K562 (cell line): ENCODE measurements at regions not wholly inside any gene's neighbourhood (a gene's known extent, or its start where the extent isn't known, plus 50 kb on each side); places are given as distances from the start of the nearest gene placed in this dataset.
A peak's percentile ranks its signal among the peaks of the same experiment; 100 is the strongest.

Experiments used
- ATAC-seq: fragments of 200-7000 bp; cut with Tn5 transposase; 3 replicates; pipeline ENCODE4 v1.9.1; 2020; ENCODE audit warnings: moderate library complexity
- BruUV-seq: library from RNA; stranded (reverse); fragments of 400-500 nt; replicated peaks from 2 replicates; lab custom pipeline; 2021; lab: Mats Ljungman, UMichigan
- CTCF ChIA-PET: fragments of 300-600 bp; formaldehyde crosslinking; extraction: SDS; loops from one replicate; lab custom pipeline; 2021; ENCODE audit warnings: low intra/inter-chr PET ratio; lab: Yijun Ruan, JAX
- POLR2A ChIA-PET: fragments of 300-600, 350-650 bp; sonication (Branson Sonifier 250); formaldehyde crosslinking; extraction: SDS; loops from one replicate; lab custom pipeline; 2021; ENCODE audit warnings: antibody characterized with exemption, inconsistent platforms; lab: Yijun Ruan, JAX
- DNase-seq, 4 experiments: peaks; one replicate each; pipeline versions ENCODE4 v3.0.0 to v3.0.0-alpha.2; 2011 to 2018; ENCODE audit warnings: low spot score in 3 of 4, mixed read lengths in 3 of 4; ENCODE audit errors: extremely low read depth in 1 of 4
- FAIRE-seq: peaks from 2 replicates; lab custom pipeline; 2011; peaks lifted over from hg19 to GRCh38; lab: Jason Lieb, UNC
- H2AFZ ChIP-seq: 2 replicates; pipeline ENCODE4 v1.6.0; 2011; ENCODE audit warnings: low read depth, low read length, control low read depth, inconsistent platforms
- H3K27ac ChIP-seq: fragments of 200-600 bp; 3 replicates; pipeline ENCODE4 v1.8.0; 2011; ENCODE audit warnings: low read depth, mild to moderate bottlenecking, control low read depth, inconsistent platforms, low read length, moderate library complexity, mixed read lengths; ENCODE audit errors: extremely low read depth
- H3K27me3 ChIP-seq, 2 experiments: fragments of 300-600 bp in 1 of 2; 2 replicates in 1 of 2; 3 replicates in 1 of 2; pipeline versions ENCODE4 v1.6.0 to v1.8.0; 2011; ENCODE audit warnings: inconsistent platforms in 2 of 2, low read length in 2 of 2, mild to moderate bottlenecking in 1 of 2, mixed read lengths in 1 of 2, moderate library complexity in 1 of 2; ENCODE audit not compliant: control insufficient read depth in 2 of 2, insufficient read depth in 2 of 2
- H3K36me3 ChIP-seq: fragments of 300-600 bp; 3 replicates; pipeline ENCODE4 v1.8.0; 2011; ENCODE audit warnings: mild to moderate bottlenecking, low read length, inconsistent platforms; ENCODE audit not compliant: control insufficient read depth, insufficient read depth
- H3K4me1 ChIP-seq, 2 experiments: fragments of 200-600 bp in 1 of 2; replicated peaks in 1 of 2; 2 replicates in 1 of 2; 3 replicates in 1 of 2; pipeline versions ENCODE4 v1.5.1 to v1.8.0; 2011; ENCODE audit warnings: inconsistent platforms in 2 of 2, low read length in 2 of 2, mild to moderate bottlenecking in 1 of 2, mixed read lengths in 1 of 2, moderate library complexity in 1 of 2; ENCODE audit not compliant: control insufficient read depth in 2 of 2, insufficient read depth in 2 of 2
- H3K4me2 ChIP-seq: 2 replicates; pipeline ENCODE4 v1.6.1; 2011; ENCODE audit warnings: low read length, control low read depth, inconsistent platforms, mixed read lengths; ENCODE audit not compliant: insufficient read depth
- H3K4me3 ChIP-seq: fragments of 200-600 bp; sonication (generic), shearing (Covaris generic); 2 replicates; pipeline ENCODE4 v1.5.1; 2016; ENCODE audit warnings: control low read depth, inconsistent platforms
- H3K79me2 ChIP-seq: fragments of 200-600 bp; 3 replicates; pipeline ENCODE4 v1.8.0; 2011; ENCODE audit warnings: low read length, inconsistent platforms; ENCODE audit not compliant: control insufficient read depth, insufficient read depth
- H3K9ac ChIP-seq, 2 experiments: 2 replicates each; pipeline versions ENCODE4 v1.6.0 to v1.6.1; 2011; ENCODE audit warnings: low read depth in 2 of 2, low read length in 2 of 2, control low read depth in 1 of 2, inconsistent platforms in 1 of 2, mild to moderate bottlenecking in 1 of 2, mixed read lengths in 1 of 2; ENCODE audit not compliant: insufficient read depth in 1 of 2
- H3K9me1 ChIP-seq: one replicate; pipeline ENCODE4 v1.6.0; 2011; ENCODE audit warnings: inconsistent platforms, mild to moderate bottlenecking, low read length, moderate library complexity; ENCODE audit not compliant: control insufficient read depth, insufficient read depth
- H3K9me3 ChIP-seq: replicated peaks from 2 replicates; pipeline ENCODE4 v1.5.1; 2011; ENCODE audit warnings: low read depth, low read length, inconsistent platforms; ENCODE audit not compliant: control insufficient read depth, insufficient read depth
- H4K20me1 ChIP-seq: replicated peaks from 2 replicates; pipeline ENCODE4 v1.6.1; 2011; ENCODE audit warnings: low read length, inconsistent platforms, mixed read lengths; ENCODE audit not compliant: control insufficient read depth, insufficient read depth
- BHLHE40 ChIP-seq: IDR thresholded peaks from 2 replicates; pipeline ENCODE4 v1.6.1; 2011; ENCODE audit warnings: low read length, improper control_type of control experiment
- CBX3 ChIP-seq, 2 experiments: IDR thresholded peaks; 1 replicate in 1 of 2; 2 replicates in 1 of 2; pipeline ENCODE4 v1.6.1; 2012; ENCODE audit warnings: inconsistent platforms in 2 of 2, low read length in 2 of 2, borderline replicate concordance in 1 of 2, control low read depth in 1 of 2
- SLC30A9 ChIP-seq: fragments of 250-450 bp; sonication (Bioruptor Pico); IDR thresholded peaks from 2 replicates; pipeline ENCODE4 v1.8.0; 2022; ENCODE audit warnings: mild to moderate bottlenecking, moderate library complexity
- SP1 ChIP-seq: sonication (generic); formaldehyde crosslinking; IDR thresholded peaks from 2 replicates; pipeline ENCODE4 v1.8.1; 2022; ENCODE audit warnings: mild to moderate bottlenecking, missing genetic modification reagents
- TRIM28 ChIP-seq: fragments of 450-650 bp; IDR thresholded peaks from 2 replicates; pipeline ENCODE4 v1.6.1; 2017
- YY1 ChIP-seq, 3 experiments: IDR thresholded peaks; 2 replicates each; pipeline ENCODE4 v1.6.1; 2011; ENCODE audit warnings: low read length in 2 of 3, mild to moderate bottlenecking in 2 of 3, moderate library complexity in 2 of 3, borderline replicate concordance in 1 of 3, control low read depth in 1 of 3, low read depth in 1 of 3; ENCODE audit not compliant: insufficient read depth in 3 of 3, insufficient replicate concordance in 2 of 3, control insufficient read depth in 1 of 3, insufficient read length in 1 of 3; ENCODE audit errors: extremely low read depth in 1 of 3
- in situ Hi-C: fragments of 300-500 bp; cut with MboI; formaldehyde crosslinking; loops from 4 replicates; pipeline ENCODE4 v1.15.0; 2018; ENCODE audit warnings: inconsistent platforms, mixed read lengths
- intact Hi-C: fragments of 100-400 bp; cut with micrococcal nuclease; formaldehyde crosslinking; loops from 2 replicates; pipeline ENCODE4 v1.14.2; 2022
- TF ChIP-seq, protein P1 (sequence below): fragments of 450-650 bp; IDR thresholded peaks from 2 replicates; pipeline ENCODE4 v1.6.1; 2018; ENCODE audit warnings: mild to moderate bottlenecking, low read depth; ENCODE audit not compliant: partially characterized antibody

DNA sequence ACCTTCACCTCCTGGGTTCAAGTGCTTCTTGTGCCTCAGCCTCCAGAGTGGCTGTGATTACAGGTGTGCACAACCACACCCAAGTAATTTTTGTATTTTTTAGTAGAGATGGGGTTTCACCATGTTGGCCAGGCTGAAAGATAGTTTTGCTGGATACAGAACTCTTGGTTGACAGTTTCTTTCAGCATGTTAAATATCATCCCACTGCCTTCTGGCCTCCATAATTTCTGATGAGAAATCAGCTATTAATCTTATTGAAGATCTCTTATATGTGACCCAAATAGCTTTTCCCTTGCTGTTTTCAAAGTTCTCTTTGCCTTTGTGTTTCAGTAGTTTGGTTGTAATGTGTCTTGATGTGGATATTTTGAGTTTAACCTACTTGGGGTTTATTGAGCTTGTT, 50.3 kb upstream of the BRD7 start:
- no peak for FAIRE-seq
- Histone ChIP-seq H3K4me1 (no peaks in the 10 kb centered on the region), H3K79me2 (no peaks in the 10 kb centered on the region), H3K4me3 (no peak overlapping the region), H3K9me1 (no peaks in the 10 kb centered on the region), H3K4me2 (no peak overlapping the region), H3K27ac (no peak overlapping the region), H3K27me3 (peaks cover 11 to 16% of the 10 kb centered on the region in 2 experiments; a peak in 4 of 5 replicates), H3K9ac (no peak overlapping the region), H2AFZ (no peak overlapping the region), H3K9me3 (peaks cover 2% of the 10 kb centered on the region), H3K36me3 (no peaks in the 10 kb centered on the region), H4K20me1 (no peaks in the 10 kb centered on the region)
- CTCF ChIA-PET = no interaction called here
- POLR2A ChIA-PET = no interaction called here
- ATAC-seq = no peak
- no TSS peak for BruUV-seq
- intact Hi-C loops (no loop called here), in situ Hi-C loops (no loop called here)
- DNase-seq = no peak
- TF ChIP-seq YY1 (IDR thresholded peaks at IDR 0.05; ENCODE audit: borderline replicate concordance in 1 of 3, control insufficient read depth in 1 of 3, extremely low read depth in 1 of 3, insufficient read depth in 3 of 3, insufficient read length in 1 of 3, insufficient replicate concordance in 2 of 3, low read depth in 1 of 3, low read length in 2 of 3) (no peak), CBX3 (IDR thresholded peaks at IDR 0.05; ENCODE audit: borderline replicate concordance in 1 of 2, low read length in 2 of 2) (0 out of 3 replicates have a peak, but pooled peaks of 1 of the 2 experiments have one; percentile 37), SP1 (CRISPR knock-in tag) (no peak), TRIM28 (0 out of 2 replicates have a peak, but pooled peaks have one; percentile 59), BHLHE40 (no peak), SLC30A9 (CRISPR knock-in tag) (no peak)
- TF ChIP-seq, protein P1, sequence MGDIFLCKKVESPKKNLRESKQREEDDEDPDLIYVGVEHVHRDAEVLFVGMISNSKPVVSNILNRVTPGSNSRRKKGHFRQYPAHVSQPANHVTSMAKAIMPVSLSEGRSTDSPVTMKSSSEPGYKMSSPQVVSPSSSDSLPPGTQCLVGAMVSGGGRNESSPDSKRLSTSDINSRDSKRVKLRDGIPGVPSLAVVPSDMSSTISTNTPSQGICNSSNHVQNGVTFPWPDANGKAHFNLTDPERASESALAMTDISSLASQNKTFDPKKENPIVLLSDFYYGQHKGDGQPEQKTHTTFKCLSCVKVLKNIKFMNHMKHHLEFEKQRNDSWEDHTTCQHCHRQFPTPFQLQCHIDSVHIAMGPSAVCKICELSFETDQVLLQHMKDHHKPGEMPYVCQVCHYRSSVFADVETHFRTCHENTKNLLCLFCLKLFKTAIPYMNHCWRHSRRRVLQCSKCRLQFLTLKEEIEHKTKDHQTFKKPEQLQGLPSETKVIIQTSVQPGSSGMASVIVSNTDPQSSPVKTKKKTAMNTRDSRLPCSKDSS = peak; percentile 47
